ENCODE measurements at regions not wholly inside any gene's neighbourhood (a gene's known extent, or its start where the extent isn't known, plus 50 kb on each side); places are given as distances from the start of the nearest gene placed in this dataset.

DNA sequence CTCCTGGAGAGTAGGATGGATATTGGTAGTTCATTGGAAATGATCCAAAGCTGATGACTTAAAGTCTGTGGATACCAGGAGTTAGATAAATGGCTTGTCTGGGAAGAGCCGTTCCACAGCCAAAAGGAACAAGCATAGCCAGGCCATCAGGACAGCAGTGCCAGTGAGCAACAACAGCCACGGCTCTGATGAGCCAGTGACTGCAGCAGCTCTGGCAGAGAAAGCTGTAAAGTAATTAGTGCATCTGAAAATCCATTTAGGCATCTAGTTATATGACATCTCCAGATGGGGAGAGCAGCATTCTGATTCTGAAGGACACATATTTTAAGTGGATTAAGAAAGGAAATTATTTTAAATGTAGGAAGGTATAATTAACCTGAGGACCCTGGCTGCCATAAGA lies 256.2 kb upstream of the PLXNA2 start:
- no peak for TF ChIP-seq ELF4 (IDR thresholded peaks at IDR 0.05)
- TF ChIP-seq, protein P1, sequence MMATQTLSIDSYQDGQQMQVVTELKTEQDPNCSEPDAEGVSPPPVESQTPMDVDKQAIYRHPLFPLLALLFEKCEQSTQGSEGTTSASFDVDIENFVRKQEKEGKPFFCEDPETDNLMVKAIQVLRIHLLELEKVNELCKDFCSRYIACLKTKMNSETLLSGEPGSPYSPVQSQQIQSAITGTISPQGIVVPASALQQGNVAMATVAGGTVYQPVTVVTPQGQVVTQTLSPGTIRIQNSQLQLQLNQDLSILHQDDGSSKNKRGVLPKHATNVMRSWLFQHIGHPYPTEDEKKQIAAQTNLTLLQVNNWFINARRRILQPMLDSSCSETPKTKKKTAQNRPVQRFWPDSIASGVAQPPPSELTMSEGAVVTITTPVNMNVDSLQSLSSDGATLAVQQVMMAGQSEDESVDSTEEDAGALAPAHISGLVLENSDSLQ (IDR thresholded peaks at IDR 0.05): no peak
- no peak for TF ChIP-seq BHLHE40 (IDR thresholded peaks at IDR 0.05; ENCODE audit: borderline replicate concordance)
- TF ChIP-seq ARNT (IDR thresholded peaks at IDR 0.05): no peak
- TF ChIP-seq FOXA1 (IDR thresholded peaks at IDR 0.05): no peak
